GM15510 (cell line): ENCODE measurements at regions not wholly inside any gene's neighbourhood (a gene's known extent, or its start where the extent isn't known, plus 50 kb on each side); places are given as distances from the start of the nearest gene placed in this dataset.

Source experiments
- POLR2A ChIP-seq: IDR thresholded peaks from 3 replicates; pipeline ENCODE4 v1.6.1; 2011; ENCODE audit warnings: borderline replicate concordance; ENCODE audit not compliant: insufficient read length; ENCODE audit errors: extremely low read depth

- TF ChIP-seq POLR2A = no peak
Observed at GRCh38 chrX:4909348-4909747, 1195.9 kb upstream of the PRKX start.

DNA sequence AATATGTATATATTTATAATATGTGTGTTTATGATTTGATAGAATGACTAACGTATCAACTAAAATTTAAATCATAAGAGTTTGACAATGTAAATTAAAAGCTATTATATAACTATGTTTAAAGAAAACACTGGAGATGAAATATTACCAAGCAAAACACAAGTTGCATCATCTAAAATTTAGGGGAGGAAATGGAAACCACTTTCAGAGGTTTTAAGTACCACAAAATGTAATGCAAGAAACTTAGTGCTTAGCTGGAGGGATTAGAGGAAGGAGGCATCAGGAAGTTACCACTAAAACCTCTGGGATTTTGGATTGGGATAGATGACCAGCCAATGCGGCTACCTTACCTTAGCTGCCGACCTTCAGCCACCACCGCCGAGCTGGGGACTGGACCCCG, 1192.1 kb upstream of the PRKX start:
- no peak for TF ChIP-seq POLR2A

DNA sequence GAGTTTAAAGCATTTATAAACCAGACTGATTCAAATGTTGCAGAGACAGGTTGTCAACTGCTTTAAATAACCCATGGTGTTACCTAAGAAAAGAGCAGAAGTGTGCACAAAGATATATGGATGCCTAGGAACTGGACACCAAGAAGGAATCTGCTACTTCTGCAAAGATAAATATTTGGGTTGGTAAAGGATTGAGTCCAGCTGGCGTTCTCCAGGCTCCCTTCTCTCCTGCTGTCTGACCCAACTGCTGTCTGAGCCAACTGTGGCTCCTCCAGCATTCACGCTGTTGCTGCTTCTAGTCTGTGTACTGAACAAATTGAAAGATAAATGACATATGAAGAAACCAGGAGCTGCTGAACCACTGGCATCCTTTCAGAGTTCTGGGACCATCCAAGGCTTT, 1167.8 kb upstream of the PRKX start:
- no peak for TF ChIP-seq POLR2A

DNA sequence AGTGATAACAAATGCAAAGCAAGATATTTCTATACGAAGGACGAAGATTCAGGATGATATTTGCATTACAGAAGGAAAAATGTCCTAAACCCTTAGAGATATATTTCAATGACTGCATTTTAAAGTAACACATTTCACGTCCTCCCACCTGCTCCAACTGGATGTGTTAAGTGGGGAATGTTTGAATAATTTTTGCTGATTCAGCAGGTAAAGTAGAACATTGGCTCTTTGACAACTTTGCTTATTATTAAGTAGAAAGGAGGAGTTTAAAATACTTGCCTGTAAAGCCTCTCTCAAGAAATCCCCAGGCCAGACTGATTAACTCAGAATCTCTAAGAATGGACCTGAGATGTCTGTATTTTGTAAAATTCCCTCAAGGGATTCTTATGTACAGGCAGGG, 1165.2 kb upstream of the PRKX start:
- TF ChIP-seq POLR2A = no peak

DNA sequence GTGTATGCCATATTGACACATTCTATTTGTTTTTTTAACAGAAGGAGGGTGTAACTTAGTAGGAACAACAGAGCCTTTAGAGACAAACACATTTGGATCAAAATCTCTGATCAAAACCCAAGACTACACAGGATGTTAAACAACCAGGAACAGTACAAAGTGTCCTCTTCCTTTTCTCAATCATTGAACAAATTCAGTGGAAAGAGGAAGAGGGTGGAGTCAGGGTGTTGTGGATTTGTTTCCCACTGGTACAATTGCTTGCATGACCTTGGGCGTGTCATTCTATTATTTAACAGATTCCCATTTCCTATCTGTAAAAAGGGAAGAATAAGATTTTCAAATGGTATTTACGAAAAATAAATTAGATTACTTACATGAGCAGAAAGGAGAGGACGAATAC, 1162.8 kb upstream of the PRKX start:
- TF ChIP-seq POLR2A = no peak

DNA sequence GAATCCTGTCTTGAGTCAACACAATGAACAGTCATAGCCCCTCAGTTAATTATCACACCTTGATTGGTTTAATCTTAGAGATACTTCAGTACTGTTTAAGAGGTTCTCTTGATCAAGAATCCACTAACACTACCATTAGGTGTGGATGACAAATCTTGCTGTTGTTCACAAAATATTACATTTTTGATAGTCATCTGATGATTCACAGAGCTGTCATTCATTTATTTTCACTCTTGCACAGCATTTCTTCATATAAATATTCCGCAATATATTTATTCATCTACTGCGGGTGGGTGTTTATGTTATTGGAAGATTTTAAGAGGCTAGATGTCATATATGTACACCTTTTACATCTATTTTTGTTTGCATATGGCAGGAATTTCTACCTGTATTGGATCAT, 1138.1 kb upstream of the PRKX start:
- no peak for TF ChIP-seq POLR2A

- no peak for TF ChIP-seq POLR2A
Observed at GRCh38 chrX:4850312-4850711, 1136.9 kb upstream of the PRKX start.

GRCh38 chrX:4844376-4844775, 1130.9 kb upstream of the PRKX start:
- TF ChIP-seq POLR2A = no peak

GRCh38 chrX:4841216-4841745, 1127.8 kb upstream of the PRKX start:
- no peak for TF ChIP-seq POLR2A

GRCh38 chrX:4831574-4831973, 1118.1 kb upstream of the PRKX start:
- TF ChIP-seq POLR2A = no peak

DNA sequence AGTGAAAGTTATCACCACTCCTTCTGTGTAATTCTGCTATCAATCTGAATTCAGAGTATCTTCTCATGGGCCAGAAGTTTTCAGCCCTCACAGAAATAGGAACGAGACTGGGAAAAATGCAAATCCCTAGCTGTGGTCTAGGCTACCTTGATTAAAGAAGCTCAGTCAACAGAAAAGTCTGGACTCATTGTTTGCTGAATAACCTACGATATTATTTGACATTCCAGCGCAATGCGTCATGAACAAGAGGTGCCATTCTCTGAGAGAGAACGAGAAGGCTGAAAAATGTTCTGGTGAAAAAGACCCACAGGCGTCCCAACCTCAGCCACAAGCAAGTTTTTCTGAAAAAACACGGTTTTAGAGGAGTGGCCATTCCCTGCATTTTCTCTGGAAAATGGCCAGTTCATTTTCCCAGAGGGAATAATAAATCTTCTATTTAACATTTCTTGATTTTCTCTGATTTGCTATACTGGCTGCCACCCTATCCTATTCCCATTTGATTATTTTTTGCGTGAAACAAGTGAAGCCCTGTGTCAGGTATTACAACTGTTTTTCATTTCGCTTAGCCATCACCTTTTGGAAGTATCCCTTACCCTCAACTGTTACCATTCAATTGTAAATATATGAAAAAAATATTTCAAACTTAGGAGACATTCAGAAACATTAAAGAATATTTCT, 1117.6 kb upstream of the PRKX start:
- no peak for TF ChIP-seq POLR2A

DNA sequence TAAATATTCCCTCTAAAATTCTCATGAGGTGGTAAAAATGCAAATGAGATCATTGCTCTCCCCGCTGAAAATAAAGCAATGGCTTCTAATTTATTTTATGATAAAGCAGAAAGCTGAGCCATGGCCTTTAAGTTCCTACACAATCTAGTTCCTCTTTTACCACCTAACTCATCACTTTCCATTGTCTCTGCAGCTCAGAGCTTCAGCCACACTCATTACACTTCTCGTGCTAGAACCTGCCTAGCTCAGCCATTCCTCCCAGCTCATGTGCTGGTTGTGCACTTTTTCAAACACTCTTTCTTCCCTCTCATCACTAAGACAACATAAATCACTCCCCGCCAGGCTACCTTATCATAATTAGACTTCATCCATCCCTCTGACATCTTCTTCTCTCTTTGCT, 1112.1 kb upstream of the PRKX start:
- no peak for TF ChIP-seq POLR2A

DNA sequence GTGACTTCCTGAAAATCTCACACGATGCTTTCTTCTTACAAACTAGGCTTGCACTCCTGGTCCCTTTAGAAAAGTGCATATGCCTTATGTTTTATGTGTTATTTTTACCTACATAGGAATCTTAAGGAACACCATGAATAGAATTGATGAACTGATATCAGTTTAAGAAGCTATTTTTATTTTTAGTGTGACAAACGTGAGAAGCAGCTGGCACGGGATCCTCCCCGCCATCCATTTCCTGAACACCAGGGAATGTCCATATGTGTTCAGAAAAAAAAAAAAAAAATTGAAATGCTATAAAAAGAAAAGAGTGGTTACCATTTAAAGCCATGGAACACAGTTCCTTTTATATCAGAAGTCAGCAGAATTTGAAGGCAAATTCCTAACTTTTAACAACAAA, 1096.1 kb upstream of the PRKX start:
- TF ChIP-seq POLR2A = no peak

- TF ChIP-seq POLR2A = no peak
Observed at GRCh38 chrX:4805502-4805901, 1092.1 kb upstream of the PRKX start.

- no peak for TF ChIP-seq POLR2A
Observed at GRCh38 chrX:4800756-4801155, 1087.3 kb upstream of the PRKX start.

DNA sequence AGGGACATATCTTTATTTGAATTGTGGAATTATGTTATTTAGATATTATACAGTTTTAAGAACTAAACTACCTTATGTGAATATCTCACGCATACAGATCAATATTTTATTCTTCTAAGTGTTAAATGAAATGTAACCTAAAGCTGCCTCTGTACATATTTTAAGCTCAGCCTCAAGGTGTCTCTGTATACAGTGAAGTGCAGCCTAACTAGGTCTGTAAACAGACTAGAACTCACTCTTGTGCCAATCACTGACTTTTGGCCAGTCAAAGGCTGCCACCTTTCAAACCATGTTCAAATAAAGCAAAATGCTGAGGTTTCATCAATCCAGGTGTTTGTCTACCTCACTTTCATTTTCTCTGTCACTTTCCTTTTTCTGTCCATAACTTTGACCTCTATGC, 1074.5 kb upstream of the PRKX start:
- no peak for TF ChIP-seq POLR2A

- no peak for TF ChIP-seq POLR2A
Observed at GRCh38 chrX:4764888-4765287, 1051.4 kb upstream of the PRKX start.
